GM20431 (cell line): ENCODE measurements at regions not wholly inside any gene's neighbourhood (a gene's known extent, or its start where the extent isn't known, plus 50 kb on each side); places are given as distances from the start of the nearest gene placed in this dataset.

Source experiments
- in situ Hi-C: fragments of 300-500 bp; cut with MseI, MboI; formaldehyde crosslinking; loops from one replicate; pipeline ENCODE4 v1.15.0; 2020; ENCODE audit warnings: low sequenced_read_pairs; ENCODE audit not compliant: unreplicated experiment

DNA sequence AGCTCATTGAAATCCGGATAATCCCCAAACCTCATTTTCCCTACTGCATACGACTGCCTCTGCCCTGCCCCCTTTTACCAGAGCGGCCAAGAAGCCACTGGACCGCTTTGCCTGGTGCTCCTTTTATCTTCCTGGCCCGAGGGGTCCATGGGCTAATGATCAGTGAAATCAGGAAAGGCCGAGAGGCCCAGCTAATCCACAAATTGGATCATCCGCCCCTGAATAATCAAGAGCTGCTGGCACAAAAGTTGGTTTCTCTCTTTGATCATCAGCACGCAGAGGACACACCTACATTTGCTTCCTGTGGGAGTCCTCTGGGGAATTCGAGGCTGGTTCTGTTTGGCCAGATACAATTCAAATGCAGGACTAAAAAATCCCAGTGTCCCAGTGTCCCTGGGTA is 144.5 kb downstream of the INSIG2 start:
- in situ Hi-C loops: no loop called here

DNA sequence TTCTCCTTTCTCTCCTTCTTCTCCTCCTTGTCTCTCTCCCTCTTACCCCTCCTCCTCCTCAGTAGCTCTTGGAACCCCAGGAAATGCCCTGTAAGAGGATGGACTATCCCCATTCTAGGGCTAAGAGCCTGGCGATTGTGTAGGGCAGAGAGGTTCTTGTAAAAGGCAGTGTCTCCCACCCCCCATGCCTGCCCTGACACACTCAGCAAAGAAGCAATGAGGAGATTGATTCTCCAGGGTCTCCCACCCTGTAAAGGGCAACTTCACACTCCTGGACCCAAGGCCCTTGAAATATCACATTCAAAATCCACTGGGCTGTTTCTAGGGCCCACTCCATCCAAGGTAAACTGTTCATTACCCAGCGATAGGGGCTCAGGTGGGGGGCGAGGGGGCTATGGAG is 144.1 kb downstream of the INSIG2 start:
- in situ Hi-C loops: no loop called here

DNA sequence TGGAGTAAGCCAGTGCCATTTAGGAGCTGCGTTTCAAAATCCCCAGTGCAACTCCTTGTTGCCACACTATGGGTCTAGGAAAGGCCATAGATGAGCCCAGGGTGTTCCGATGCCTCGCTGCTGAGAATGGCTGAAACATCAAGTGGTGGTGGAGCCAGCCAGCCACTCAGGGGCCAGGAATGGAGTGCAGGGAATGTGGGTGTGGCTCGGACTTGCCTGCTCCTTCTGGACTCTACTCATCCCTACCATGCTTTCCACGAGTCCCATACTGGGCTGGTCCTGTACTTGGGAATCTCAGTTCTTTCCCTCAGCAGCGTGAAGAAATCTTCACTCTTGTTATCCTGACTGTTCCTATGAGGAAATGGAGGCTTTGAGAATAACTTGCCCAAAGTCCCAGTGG is 143.5 kb downstream of the INSIG2 start:
- in situ Hi-C loops: no loop called here

DNA sequence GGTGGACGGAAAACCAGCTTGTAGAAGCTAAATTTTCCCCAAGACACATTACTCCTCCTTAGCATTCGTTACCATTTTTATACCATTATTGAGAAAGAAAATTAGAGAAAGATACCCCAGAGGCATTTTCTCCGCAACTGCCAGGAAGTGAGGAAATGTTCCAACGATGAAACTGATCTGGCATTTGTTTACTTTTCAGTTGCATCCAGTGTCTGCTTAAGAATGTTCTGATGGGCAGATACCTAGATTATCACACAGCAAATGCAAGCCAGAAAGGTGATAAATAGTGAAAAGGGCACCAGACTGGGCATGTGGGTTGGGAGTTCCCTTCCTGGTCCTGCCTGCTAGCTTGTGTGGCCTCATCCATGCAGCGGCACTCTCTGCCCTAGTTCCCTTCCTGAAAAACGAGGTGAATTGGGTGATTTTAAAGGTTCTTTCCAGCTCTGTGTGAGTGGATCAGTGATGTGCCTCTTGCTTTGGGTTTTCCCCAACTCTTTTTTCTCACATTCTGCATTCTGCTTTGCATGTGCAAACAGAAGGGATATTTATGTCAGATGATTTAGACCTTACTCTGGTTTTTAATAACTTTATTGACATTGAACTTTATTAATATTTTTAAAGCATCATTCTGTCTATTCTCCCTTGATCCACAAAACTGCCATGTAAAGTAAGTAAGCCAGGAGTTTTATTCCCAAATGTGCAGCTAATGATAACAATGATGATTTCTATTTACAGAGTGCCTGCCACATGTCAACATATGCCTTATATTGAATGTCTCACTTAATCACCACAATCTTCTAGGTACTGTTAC is 139.6 kb downstream of the INSIG2 start:
- in situ Hi-C loops: loop anchor here (10.0 kb wide), 1 partner anchor 627 kb away; no protein-coding TSS in a partner anchor

DNA sequence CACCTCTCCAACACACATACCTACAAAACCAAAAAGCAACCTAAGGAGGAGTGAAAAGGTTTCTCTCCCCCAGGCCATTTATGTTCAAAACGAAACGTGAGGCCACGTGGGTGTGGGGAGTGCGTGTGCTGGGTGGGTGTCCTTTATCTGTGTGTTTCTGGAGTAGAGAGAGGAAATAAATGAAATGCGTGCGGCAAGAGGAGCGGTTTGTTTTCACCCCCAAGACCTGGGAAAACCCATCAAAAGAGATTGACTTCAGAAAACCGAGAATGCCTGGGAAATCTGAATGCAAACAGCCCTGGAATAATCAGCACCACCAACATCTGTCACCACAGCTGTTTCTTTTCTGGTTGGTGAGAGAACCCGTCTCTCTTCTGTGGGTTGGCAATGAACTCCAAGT is 137.4 kb downstream of the INSIG2 start:
- in situ Hi-C loops: loop anchor here (10.0 kb wide), 1 partner anchor 629 kb away; no protein-coding TSS in a partner anchor

DNA sequence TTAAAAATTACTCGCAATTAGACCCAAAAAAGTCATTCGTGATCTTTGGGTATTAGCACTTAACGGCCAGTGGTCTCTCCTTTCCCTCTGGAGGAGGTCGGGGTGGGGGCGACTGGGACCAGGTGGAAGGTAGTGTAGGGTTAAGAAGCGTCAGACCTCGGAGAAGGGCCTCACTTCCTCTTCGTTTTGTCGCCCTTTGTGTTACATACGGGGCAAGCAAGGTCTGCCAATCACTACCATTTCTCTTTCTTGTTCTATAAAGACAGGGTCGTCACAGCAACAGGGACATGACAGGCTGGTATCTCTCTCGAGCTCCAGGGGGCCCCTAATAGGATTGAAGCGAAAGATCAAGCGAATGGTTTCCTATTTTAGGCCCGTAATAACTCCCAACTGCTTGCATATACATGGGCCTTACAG is 136.6 kb downstream of the INSIG2 start:
- in situ Hi-C loops: loop anchor here (10.0 kb wide), 1 partner anchor 630 kb away; no protein-coding TSS in a partner anchor

DNA sequence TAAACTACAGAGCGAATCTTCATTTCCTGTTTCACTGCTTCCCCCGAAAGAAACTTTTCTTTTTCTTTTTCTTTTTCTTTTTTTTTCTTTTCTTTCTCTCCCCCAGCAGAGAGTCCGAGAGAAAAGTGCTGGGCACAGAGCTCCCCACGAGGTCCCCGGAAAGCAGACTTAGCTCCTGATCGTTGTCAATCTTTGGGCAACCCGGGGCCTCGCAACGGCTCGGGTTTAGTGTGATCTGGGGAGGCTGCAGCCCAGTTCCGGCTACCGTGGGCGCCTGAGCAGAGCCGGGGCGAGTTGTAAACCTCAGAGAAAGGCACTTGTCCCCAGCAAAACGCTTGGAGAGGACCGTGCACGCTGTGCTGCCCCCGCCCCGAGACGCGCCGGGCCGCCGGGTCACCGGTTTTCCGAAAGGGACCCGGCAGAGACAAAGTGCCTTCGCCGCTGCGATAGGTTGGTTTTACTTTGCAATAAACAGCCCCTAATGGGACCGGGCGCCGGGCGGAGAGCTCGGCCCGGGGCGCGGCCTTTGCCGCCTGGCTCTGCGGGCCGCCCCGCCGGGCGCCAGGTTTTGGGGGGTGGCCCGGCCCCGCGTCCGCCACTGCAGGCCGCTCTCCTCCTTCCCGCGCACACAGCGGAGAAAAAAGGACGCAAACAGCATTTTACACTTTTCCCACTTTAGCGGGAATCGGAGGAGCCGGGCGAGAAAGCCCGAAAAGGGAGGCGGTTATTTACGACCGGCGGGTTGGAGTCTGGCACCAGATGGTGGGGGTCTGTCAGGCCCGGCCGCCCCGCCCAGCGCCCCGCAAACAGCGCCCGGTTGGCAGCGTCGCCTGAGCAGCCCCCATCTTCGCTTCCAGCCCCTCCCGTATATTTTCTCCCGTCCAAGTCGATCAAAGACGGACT is 136.0 kb downstream of the INSIG2 start:
- in situ Hi-C loops: loop anchor here (10.0 kb wide), 1 partner anchor 631 kb away; no protein-coding TSS in a partner anchor

DNA sequence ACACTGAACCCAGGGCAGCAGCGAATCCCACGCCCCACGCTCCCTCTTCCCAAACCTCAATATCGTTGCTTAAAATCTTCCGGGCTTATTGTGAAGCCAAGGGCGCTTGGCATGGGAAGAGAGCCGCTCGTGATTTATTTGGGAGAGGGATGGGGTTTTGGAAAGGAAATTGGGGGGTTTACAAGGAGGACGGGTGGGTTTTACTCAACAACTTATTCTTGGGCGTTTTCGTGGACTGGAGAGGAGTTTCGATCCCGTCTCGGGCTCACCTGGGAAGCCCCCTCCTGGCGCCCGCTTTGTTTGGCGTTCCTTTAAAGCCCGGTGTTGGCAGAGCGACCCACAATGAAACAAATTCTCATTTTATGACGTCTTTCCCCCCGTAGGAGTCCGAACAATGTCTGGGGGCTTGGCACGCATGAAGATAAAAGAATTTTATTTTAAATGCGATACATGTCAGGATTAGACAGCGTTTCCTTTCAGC is 135.3 kb downstream of the INSIG2 start:
- in situ Hi-C loops: loop anchor here (10.0 kb wide), 1 partner anchor 631 kb away; no protein-coding TSS in a partner anchor

DNA sequence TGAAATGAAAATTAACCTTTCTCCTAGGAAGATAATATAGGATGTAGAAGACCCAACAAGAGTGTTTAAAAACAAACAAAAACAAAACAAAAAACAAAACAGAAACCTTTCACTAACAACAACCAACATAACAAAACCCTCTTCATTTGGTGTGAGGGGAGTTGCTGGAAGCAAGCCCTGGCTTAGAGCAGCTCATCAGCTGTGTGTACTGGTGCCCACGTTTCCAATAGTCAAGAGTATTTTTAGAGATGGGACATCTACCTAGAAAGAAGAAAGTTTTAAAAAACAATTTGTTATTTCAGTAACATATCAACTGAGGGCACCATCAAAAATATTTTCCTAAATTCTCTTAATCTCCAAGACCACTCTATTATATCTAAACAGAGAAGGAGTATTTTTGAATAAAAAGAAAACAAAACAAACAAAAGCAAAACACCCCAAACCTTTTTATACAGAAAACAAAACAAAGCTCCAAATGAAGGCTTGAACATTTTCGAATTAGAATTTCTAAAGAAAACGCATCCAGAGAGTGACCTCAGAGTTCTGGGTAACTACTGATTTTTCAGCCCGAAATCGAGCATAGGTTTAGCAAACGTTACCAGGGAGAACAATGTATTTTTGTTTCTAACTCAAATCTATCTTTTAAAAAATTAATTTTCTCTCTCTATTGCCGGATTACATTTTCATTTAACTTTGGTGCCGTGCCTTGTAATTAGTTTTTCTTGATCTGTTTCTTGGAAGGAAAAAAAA is 134.6 kb downstream of the INSIG2 start:
- in situ Hi-C loops: loop anchor here (10.0 kb wide), 1 partner anchor 632 kb away; no protein-coding TSS in a partner anchor

DNA sequence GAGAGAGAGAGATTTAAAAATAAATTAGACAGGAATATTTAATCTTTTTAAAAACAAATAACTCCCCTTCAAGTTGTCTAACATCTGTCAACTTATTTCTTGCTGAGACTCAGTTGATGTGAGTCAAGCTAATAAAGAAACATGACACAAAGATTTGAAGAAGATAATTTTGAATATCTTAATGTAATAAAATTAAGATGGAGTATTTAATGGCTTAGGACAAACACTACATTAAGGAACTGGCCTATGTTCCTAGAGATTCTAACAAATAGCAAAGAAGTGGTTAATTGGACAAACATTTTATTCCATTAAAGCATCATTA is 134.0 kb downstream of the INSIG2 start:
- in situ Hi-C loops: loop anchor here (10.0 kb wide), 1 partner anchor 633 kb away; no protein-coding TSS in a partner anchor

DNA sequence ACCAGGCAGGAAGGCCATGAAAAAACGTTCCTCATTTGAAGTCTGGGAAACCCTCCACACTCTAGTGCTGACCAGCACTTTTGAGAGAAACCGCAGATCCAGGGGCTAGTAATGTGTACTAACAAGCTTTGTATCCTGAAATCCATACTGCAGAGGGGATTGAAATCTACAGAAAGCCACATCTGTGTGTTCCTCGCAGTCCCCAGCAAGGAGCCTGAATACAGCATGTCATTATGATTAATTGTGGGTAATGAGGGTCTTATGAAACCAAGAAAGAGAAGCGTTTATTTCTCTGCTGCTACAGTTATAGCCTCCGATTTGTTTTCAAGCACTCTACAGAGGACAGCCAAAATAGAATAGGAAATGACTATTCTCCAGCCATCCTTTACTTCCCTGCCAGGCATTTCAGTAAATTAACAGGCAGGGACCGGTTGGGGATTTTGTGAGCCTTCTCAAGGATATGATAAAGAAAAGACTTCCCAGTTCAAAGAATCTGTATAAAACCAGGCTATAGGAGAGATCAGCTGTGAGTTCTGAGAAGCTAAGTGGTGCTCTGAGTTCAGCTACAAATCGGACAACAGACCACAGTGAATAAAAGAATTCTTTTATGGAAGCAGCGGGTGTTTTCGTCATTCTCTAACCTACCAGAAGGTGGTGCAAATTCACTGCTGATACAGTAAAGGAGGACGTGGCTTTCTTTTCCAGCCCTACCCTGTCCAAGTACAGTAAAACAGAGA is 133.4 kb downstream of the INSIG2 start:
- in situ Hi-C loops: loop anchor here (10.0 kb wide), 1 partner anchor 633 kb away; no protein-coding TSS in a partner anchor

DNA sequence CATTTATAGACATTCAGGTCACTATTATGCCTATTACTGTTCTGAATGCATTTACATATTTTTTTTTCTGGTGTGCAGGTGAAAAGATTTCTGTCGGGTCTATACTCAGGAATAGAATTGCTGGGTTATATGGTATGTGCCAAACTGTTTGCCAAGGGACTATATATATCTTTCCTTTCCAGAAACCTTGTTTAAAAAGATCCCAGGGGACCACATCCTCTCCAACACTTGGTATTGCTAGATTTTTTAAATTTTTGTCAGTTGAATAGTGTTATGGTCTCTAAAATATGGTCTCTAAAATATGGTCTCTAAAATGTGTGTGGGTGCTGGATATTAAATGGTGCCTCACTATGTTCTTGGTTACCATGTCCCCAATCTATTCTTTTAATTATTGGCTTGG is 131.3 kb downstream of the INSIG2 start:
- in situ Hi-C loops: loop anchor here (10.0 kb wide), 1 partner anchor 635 kb away; no protein-coding TSS in a partner anchor

DNA sequence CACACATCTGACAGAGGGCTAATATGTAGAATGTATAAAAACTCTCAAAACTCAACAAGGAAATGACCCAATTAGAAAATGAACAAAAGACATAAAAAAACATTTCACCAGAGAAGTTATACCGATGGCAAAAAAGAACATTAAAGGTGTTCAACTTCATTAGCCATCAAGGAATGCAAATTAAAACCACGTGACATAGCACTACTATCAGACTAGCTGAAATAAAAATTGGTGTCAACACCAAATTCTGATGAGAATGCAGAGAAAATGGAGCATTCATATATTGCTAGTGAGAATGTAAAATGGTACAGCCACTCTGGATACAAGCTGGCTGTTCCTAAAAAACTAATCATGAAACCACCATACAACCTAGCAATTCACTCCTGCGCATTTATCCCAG is 128.0 kb downstream of the INSIG2 start:
- in situ Hi-C loops: no loop called here

DNA sequence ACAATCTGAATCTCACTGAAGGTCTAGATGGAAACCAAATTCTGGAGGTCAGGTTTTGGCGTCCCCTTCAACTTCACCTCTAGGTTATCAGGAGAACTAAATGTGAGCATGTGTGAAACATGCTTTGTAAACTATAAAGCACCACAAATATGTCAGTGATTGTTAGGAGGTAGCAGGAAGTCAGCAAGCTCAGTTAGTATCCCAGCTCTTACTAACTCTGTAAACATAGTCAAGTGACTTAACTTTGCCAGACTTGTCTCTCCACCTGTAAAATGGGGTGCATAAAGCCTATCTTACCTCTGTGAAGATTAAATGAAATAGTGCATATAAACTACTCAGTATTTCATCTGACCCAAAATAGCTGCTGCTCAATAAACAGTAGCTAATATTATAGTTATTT is 121.5 kb downstream of the INSIG2 start:
- in situ Hi-C loops: no loop called here

DNA sequence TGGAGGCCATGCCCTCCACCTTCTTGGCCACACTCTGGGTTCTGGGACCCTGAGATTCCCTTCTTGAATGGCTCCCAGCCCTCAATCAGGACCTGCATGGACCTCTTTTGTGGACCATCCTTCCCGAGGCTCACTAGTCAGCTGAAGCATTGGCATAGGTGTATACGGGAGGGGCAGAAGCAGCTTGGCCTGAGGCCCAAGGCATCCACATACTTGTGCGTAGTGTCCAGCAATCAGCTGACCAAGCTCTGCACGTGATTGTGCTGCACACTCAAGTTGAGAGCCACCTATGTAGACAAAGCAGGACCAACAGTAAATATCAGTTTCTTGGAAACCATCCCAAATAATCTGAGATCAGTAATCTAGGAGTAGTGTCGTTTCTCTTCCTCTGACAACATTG is 119.6 kb downstream of the INSIG2 start:
- in situ Hi-C loops: no loop called here

DNA sequence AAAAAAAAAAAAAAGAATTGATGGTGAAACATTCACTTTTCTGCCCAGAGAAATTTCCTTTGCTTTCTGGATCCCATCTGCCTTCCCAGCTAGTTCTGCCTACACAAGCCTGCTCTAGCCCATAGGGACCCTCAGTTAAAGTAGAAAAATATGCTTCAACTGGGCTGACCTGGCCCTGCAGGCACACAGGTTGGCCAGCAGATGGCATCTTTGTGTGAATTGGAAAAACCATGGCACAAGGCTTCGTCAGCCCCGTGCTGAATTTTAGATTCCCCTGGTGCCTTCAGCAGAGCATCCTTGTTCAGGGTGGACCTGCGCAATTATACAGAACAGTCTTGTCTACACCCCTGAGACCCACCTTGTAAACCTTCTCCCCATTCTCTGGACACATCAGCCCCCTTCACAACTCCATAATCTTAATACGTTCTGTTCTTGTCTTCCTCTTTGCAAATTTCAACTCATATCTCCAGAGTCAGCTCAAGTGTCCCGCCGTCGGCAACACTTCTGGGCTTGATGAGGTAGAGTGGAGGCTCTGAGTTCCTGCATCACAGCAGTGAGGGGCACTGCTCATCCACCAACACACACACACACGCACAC is 114.5 kb downstream of the INSIG2 start:
- in situ Hi-C loops: no loop called here

DNA sequence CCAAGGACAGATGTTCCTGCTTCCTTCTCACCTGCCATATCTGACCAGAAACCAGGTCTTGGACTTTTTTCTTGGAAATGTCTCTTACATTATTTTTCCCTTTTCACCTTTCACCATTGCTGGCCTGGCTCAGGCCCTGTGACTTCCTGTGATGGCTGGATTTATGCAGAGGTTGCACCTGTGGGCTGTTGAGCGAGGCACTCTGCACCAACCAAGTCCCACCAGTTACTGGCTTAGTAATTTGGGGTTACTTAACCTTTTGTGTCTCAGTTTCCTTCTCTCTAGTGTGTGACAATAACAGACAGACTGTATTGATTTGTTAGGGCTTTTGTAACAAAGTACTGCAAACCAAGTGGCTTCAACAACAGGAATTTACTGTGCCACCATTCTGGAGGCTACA is 110.0 kb downstream of the INSIG2 start:
- in situ Hi-C loops: no loop called here

DNA sequence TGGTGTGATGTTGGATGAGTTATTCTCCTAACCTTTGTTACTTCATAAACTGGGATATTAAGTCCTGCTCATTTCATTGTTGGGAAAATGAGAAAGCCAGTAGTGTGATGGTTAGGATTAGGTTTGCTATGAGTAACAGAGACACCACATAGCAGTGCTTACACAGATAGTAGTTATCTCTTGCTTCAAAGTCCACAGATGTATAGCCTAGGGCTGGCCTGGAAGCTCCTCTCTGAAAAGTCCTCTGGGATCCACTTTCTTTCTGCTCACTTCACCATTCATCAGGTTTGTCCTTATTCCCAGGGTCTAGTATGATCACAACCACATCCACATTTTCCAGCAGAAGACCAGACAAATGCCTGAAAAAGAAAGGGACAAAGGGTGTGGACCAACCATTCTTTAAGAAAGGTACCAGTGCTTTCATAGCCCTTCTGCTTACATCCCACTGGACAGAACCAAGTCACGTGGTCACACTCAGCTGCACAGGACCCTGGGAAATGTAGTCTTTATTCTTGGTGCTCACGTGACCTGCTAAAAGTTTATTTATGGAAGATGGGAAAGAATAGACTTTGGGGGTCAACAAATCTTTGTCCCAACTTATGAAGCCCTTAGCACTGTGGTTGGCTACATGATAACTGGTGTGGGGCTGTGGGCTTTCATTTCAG is 108.9 kb downstream of the INSIG2 start:
- in situ Hi-C loops: no loop called here
